HG02571 (cell line): ENCODE measurements at regions not wholly inside any gene's neighbourhood (a gene's known extent, or its start where the extent isn't known, plus 50 kb on each side); places are given as distances from the start of the nearest gene placed in this dataset.
"Not testable (repeated sequence)": the region's sequence is repeated elsewhere in the genome, so short reads cannot be mapped to it uniquely, and the experiment has no call there.

Source experiments
- ATAC-seq: cut with Tn5 transposase; IDR thresholded peaks from one replicate; pipeline ENCODE4 v1.9.1; 2021; ENCODE audit warnings: mild to moderate bottlenecking, moderate library complexity; ENCODE audit not compliant: unreplicated experiment

- ATAC-seq: not testable (repeated sequence)
These were observed 186.6 kb upstream of the MAGEB16 start for GRCh38 chrX:35611562-35611961.

DNA sequence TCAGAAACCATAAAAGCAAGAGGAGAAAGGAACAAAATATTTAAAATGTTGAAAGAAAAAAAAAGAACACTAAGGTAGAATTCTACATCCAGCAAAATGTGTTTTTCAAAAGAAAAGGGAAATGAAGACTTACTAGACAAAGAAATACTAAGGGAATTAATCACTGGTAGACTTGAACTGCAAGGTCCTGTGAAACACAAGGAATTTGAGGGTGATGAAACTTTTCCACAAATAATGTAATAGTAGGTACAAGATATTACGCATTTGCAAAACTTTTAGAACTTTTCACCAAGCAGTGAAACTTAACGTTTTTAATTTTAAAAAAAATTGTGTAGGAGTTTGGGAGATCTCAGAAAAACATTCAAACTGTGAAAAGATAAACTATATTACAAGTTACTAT is 180.3 kb upstream of the MAGEB16 start:
- ATAC-seq: no peak

GRCh38 chrX:35622040-35622439 is 176.1 kb upstream of the MAGEB16 start:
- ATAC-seq: no peak

GRCh38 chrX:35622601-35623000 is 175.5 kb upstream of the MAGEB16 start:
- no peak for ATAC-seq

DNA sequence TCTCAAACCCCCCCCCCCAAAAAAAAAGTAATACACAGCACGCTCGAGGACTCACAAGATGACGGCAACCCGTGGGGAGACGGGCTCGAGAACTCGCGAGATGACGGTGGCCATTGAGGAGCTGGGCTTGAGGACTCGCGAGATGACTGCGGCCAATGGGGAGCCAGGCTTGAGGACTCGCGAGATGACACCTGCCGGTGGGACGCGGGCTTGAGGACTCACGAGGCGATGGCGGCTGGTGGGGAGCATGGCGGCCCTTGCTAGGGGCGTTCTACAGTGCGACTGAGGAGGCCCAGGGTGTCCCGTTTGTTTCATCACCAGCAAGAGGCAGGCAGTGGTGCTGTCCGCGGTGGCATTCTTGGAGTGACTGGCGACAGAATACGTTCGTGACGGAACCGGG is 172.4 kb upstream of the MAGEB16 start:
- ATAC-seq: no peak

DNA sequence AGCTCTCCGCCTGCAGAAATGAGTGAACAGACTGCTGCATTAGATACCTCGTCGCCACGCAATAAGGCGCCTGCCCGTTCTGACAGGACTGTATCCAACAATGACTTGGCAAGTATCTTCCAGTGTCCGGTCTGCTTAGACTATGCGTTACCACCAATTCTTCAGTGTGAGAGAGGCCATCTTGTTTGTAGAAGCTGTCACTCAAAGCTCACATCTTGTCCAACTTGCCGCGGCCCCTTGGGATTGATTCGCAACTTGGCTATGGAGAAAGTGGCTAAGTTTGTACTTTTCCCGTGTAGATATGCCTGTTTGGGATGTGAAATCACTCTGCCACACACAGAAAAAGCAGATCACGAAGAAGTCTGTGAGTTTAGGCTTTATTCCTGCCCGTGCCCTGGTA is 172.0 kb upstream of the MAGEB16 start:
- no peak for ATAC-seq

- not testable (repeated sequence) for ATAC-seq
These were observed 162.2 kb upstream of the MAGEB16 start for GRCh38 chrX:35635971-35636370.

GRCh38 chrX:35664833-35665232 is 133.3 kb upstream of the MAGEB16 start:
- ATAC-seq: no peak

DNA sequence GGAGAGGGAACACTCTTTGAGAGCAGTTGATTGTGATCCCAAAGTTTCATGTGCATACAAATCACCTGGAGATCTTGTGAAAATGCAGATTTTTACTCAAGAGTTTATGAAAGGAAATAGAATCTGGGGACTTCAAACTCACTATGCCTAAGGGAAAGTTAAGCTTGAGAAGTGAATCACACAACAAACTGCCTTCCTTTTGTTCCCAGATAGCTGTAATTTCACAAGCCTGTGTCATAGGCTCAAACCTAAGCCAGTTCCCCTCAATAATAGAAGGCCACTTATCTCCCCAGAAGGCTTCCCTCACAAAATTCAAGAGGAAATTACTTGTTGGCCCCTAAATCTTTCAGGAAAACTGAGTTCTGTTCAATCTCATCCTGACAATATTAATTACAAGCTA is 132.8 kb upstream of the MAGEB16 start:
- no peak for ATAC-seq

- no peak for ATAC-seq
These were observed 127.3 kb upstream of the MAGEB16 start for GRCh38 chrX:35670889-35671288.

DNA sequence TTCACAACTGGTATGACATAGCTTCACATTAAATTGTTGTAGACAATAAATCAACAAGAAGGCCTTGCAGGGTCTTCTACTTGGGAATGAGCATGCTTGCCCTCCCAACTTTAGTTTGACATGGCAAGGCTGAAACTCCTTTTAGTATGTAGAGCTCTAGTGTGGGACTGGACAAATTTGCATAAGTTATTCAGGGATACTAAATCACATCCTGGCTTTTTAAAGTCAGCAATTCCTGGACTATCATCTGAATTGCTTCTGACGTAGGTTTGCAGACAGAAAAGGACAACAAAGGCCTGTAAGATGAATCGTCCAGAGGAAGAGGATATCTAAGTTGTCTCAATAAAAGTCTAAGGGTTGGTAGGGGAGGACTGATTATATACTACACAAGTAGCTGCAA is 123.0 kb upstream of the MAGEB16 start:
- ATAC-seq: no peak

DNA sequence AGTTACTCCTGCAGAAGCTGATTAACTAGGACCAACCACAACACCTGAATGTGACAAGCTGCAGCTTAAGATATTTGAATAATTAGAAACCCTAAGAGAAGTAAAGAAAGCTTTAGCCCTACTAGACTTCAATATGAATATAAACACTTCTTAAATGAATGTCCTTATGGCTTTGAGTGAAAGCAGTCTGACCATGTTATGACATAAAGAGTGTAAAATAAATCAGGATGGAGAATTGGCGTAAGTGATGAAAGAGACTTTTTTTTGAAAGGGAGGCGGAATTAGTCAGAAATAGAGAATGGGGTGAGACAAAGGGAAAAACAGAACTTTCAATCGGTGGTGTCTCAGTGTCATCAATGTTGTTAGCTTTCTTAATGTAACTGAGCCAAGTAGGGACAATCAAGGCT is 117.2 kb upstream of the MAGEB16 start:
- no peak for ATAC-seq

DNA sequence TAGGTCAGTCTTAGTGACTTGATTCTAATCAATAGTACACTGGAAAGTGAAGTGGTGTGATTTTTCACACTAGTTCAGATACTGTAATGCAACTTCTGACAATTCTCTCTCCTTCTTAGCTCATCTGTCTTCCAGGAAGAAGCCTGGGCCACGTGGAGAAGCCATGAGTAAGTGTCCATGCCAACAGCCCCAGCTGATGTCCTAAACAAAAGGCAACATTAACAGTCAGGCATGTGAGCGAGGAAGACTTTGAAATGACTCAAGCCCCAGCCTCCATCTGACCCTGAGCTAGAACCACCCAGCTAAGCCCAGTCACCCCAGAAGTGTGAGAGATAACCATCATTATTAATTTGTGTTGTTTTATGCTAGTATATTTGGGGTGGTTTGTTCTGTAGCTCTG is 115.7 kb upstream of the MAGEB16 start:
- no peak for ATAC-seq

- ATAC-seq: no peak
These were observed 101.3 kb upstream of the MAGEB16 start for GRCh38 chrX:35696760-35697234.

GRCh38 chrX:35699642-35700041 is 98.5 kb upstream of the MAGEB16 start:
- ATAC-seq: no peak

DNA sequence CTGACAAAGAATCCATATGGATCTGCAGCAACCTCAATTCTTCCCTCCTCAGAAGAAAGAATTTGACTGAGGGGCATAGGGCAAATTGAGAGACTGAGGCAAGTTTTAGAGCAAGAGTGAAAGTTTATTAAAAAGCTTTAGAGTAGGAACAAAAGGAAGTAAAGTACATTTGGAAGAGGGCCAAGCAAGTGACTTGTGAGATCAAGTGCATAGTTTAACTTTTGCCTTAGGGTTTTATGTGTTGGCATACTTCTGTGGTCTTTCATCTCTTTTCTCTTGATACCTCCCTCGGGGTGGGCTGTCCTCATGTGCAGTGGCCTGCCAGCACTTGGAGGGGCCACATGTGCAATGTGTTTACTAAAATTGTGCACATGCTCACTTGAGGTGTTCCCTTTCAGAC is 98.0 kb upstream of the MAGEB16 start:
- ATAC-seq: no peak

DNA sequence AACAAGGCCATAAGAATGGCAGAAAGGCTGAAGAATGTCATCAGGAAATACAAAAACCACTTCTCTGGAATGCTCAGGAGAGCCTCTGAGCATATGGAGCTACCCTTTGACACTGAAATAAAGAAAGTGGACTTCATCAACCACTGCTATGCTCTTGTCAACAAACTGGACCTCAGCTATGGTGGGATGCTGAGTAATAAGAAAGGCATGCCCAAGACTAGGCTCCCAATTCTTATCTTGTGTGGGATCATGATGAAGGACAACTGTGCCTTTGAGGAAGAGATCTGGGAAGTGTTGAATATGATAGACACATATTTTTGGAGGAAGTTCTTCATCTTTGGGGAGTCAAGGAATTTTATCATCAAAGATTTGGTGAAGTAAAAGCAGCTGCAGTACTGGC is 86.9 kb upstream of the MAGEB16 start:
- no peak for ATAC-seq

- ATAC-seq: no peak
These were observed 76.0 kb upstream of the MAGEB16 start for GRCh38 chrX:35722128-35722527.

- no peak for ATAC-seq
These were observed 72.0 kb upstream of the MAGEB16 start for GRCh38 chrX:35726176-35726575.

GRCh38 chrX:35728481-35728880 is 69.7 kb upstream of the MAGEB16 start:
- no peak for ATAC-seq

GRCh38 chrX:35733879-35734278 is 64.3 kb upstream of the MAGEB16 start:
- no peak for ATAC-seq

DNA sequence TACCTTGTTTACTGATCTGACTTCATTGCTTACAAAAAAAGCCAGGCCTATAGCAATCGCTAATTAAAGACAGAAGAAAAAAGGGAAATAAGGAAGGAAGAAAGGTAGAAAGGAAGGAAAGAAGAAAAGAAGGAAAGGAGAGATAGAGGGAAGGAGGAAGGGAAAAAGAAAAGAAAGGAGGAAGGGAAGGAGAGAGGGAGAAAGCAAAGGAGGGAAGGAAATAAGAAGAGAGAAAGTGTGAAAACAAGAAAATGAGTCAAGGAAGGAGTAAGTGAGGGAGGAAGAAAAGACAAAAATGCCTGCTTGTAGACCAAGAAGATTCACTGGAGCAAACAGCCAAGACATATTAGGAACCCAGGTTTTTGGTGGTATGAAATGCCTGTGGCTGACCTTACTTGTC is 57.0 kb upstream of the MAGEB16 start:
- no peak for ATAC-seq

DNA sequence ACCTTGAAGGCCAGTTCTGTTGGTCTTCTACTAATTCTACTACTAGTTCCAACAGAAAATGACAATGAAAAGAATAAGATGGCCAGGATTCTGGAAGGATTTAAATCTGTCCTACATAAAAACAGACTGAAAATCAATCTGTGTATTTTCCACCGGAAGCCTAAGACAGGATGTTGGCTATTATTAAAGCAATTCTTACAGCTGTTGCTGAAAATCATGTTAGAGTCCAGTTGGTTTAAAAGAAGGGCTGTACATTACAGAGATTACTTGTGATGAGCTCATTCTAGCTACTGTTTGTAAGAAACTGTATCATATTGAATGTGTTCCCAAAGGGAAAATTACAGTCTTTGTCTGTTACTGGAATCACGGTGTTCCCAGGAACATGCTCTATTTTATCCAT is 54.8 kb upstream of the MAGEB16 start:
- ATAC-seq: no peak
